Testis (tissue), 2 donors: ENCODE measurements at regions not wholly inside any gene's neighbourhood (a gene's known extent, or its start where the extent isn't known, plus 50 kb on each side); places are given as distances from the start of the nearest gene placed in this dataset.

ENCODE experiments used
- DNase-seq: peaks from one replicate; pipeline ENCODE4 v3.0.0-alpha.2; 2019
- H3K27ac ChIP-seq, 2 donors: fragments of 200-600 bp; sonication (generic); one replicate each; pipeline ENCODE4 v1.5.1; 2019
- H3K27me3 ChIP-seq: fragments of 200-600 bp; sonication (generic); one replicate; pipeline ENCODE4 v1.5.1; 2019
- H3K36me3 ChIP-seq: fragments of 200-600 bp; sonication (generic); one replicate; pipeline ENCODE4 v1.5.1; 2017; ENCODE audit warnings: low read depth; ENCODE audit errors: missing control alignments
- H3K4me1 ChIP-seq: fragments of 200-600 bp; sonication (generic); one replicate; pipeline ENCODE4 v1.5.1; 2019
- H3K4me3 ChIP-seq, 2 donors: fragments of 200-600 bp; sonication (generic); one replicate each; pipeline ENCODE4 v1.5.1; 2017 to 2019
- H3K9me3 ChIP-seq: fragments of 200-600 bp; sonication (generic); one replicate; pipeline ENCODE4 v1.5.1; 2017
- CTCF ChIP-seq, 3 experiments: fragments of 450-650 bp in 2 of 3; fragments of 200-600 bp in 1 of 3; sonication (generic) in 1 of 3; IDR thresholded peaks; one replicate each; pipeline ENCODE4 v1.5.1; 2016 to 2019; ENCODE audit warnings: antibody characterized with exemption in 3 of 3, mild to moderate bottlenecking in 2 of 3, moderate library complexity in 1 of 3
- POLR2A ChIP-seq: fragments of 450-650 bp; IDR thresholded peaks from one replicate; pipeline ENCODE4 v1.6.1; 2017; ENCODE audit warnings: antibody characterized with exemption, mild to moderate bottlenecking, moderate library complexity
- WGBS, 2 donors: methylation state at CpG; one replicate each; pipeline ENCODE4 v1.1.5; 2018; 5-methylcytosine and 5-hydroxymethylcytosine counted together
- intact Hi-C: fragments of 100-400 bp; cut with DNase I; formaldehyde crosslinking; loops from one replicate; pipeline ENCODE4 v1.15.1; 2023; ENCODE audit warnings: low total_unique reads

- H3K4me3 ChIP-seq, result no peak overlapping the region
- no peaks in the 10 kb centered on the region for H3K9me3 ChIP-seq
- intact Hi-C loops, result no loop called here
- peaks cover 3% of the 10 kb centered on the region for H3K4me1 ChIP-seq
- TF ChIP-seq POLR2A (no peak), CTCF (IDR thresholded peaks at IDR 0.05) (no peak)
- WGBS, 2 donors, result 47 to 63% methylated on average over 2 of the region's 2 CpGs
- no peaks in the 10 kb centered on the region for H3K36me3 ChIP-seq
- H3K27ac ChIP-seq, result no peak overlapping the region
- no peak for DNase-seq
- H3K27me3 ChIP-seq, result no peaks in the 10 kb centered on the region
Measured at GRCh38 chr19:28067882-28068281, 1145.1 kb downstream of the UQCRFS1 start.

GRCh38 chr19:28066988-28067387 lies 1146.0 kb downstream of the UQCRFS1 start:
- DNase-seq, result no peak
- TF ChIP-seq POLR2A, result no peak
- TF ChIP-seq CTCF (IDR thresholded peaks at IDR 0.05), result no peak
- H3K36me3 ChIP-seq, result no peaks in the 10 kb centered on the region
- no peak overlapping the region for H3K4me3 ChIP-seq
- peaks cover 3% of the 10 kb centered on the region for H3K4me1 ChIP-seq
- no peak overlapping the region for H3K27ac ChIP-seq
- WGBS, 2 donors, result 89 to 95% methylated on average over 8 of the region's 8 CpGs
- no peaks in the 10 kb centered on the region for H3K9me3 ChIP-seq
- H3K27me3 ChIP-seq, result no peaks in the 10 kb centered on the region
- intact Hi-C loops, result no loop called here

GRCh38 chr19:28066161-28066560 lies 1146.8 kb downstream of the UQCRFS1 start:
- 74 to 80% methylated on average over 3 of the region's 3 CpGs for WGBS, 2 donors
- Histone ChIP-seq H3K27me3 (no peaks in the 10 kb centered on the region), H3K4me1 (peaks cover 3% of the 10 kb centered on the region), H3K4me3 (no peak overlapping the region), H3K9me3 (no peaks in the 10 kb centered on the region), H3K27ac (no peak overlapping the region), H3K36me3 (no peaks in the 10 kb centered on the region)
- no peak for DNase-seq
- intact Hi-C loops, result no loop called here
- no peak for TF ChIP-seq POLR2A
- no peak for TF ChIP-seq CTCF (IDR thresholded peaks at IDR 0.05)

GRCh38 chr19:28065026-28065425 lies 1147.9 kb downstream of the UQCRFS1 start:
- Histone ChIP-seq H3K27ac (no peak overlapping the region), H3K9me3 (no peaks in the 10 kb centered on the region), H3K27me3 (no peaks in the 10 kb centered on the region), H3K4me3 (no peak overlapping the region), H3K36me3 (no peaks in the 10 kb centered on the region), H3K4me1 (no peaks in the 10 kb centered on the region)
- WGBS, 2 donors, result 56 to 58% methylated on average over 1 of the region's 1 CpG
- TF ChIP-seq CTCF (IDR thresholded peaks at IDR 0.05) (no peak), POLR2A (no peak)
- no peak for DNase-seq
- intact Hi-C loops, result no loop called here

- 93% methylated on average over 2 of the region's 2 CpGs for WGBS, 2 donors
Measured at GRCh38 chr19:28063702-28064101, 1149.2 kb downstream of the UQCRFS1 start.

More at GRCh38 chr19:28063702-28064101, 1149.2 kb downstream of the UQCRFS1 start:
- Histone ChIP-seq H3K4me1 (no peaks in the 10 kb centered on the region), H3K4me3 (no peak overlapping the region), H3K27me3 (no peaks in the 10 kb centered on the region), H3K36me3 (no peaks in the 10 kb centered on the region), H3K27ac (no peak overlapping the region), H3K9me3 (no peaks in the 10 kb centered on the region)
- no peak for TF ChIP-seq POLR2A
- no peak for TF ChIP-seq CTCF (IDR thresholded peaks at IDR 0.05)
- intact Hi-C loops, result no loop called here
- no peak for DNase-seq
